Mammary epithelial cell (primary cell): ENCODE measurements at regions not wholly inside any gene's neighbourhood (a gene's known extent, or its start where the extent isn't known, plus 50 kb on each side); places are given as distances from the start of the nearest gene placed in this dataset.

Experiments used
- CTCF ChIP-seq, 2 donors: IDR thresholded peaks in 1 of 2; conservative IDR thresholded peaks in 1 of 2; 2 replicates each; pipeline ENCODE4 v1.5.1; 2011 to 2012; ENCODE audit warnings: inconsistent platforms in 2 of 2, low read length in 2 of 2, mild to moderate bottlenecking in 2 of 2, control low read depth in 1 of 2, low read depth in 1 of 2; ENCODE audit not compliant: insufficient read depth in 1 of 2; ENCODE audit errors: extremely low read depth in 1 of 2
- EZH2 ChIP-seq: IDR thresholded peaks from 2 replicates; pipeline ENCODE4 v1.6.1; 2012; ENCODE audit warnings: low read length, inconsistent platforms, borderline replicate concordance

GRCh38 chr5:103473725-103474124 lies 88.9 kb downstream of the NUDT12 start:
- TF ChIP-seq CTCF (conservative IDR thresholded peaks at IDR 0.05 in 1 of 2, IDR thresholded peaks at IDR 0.05 in 1 of 2; ENCODE audit: extremely low read depth in 1 of 2, insufficient read depth in 1 of 2, low read depth in 1 of 2, low read length in 2 of 2) (no peak), EZH2 (no peak)
